DND-41 (cell line): ENCODE measurements at regions not wholly inside any gene's neighbourhood (a gene's known extent, or its start where the extent isn't known, plus 50 kb on each side); places are given as distances from the start of the nearest gene placed in this dataset.

Experiments used
- CTCF ChIP-seq: IDR thresholded peaks from 2 replicates; pipeline ENCODE4 v1.5.1; 2012; ENCODE audit warnings: borderline replicate concordance, low read length, moderate library complexity, mild to moderate bottlenecking; ENCODE audit not compliant: poor library complexity, severe bottlenecking; ENCODE audit errors: extremely low read depth
- EZH2 ChIP-seq: IDR thresholded peaks from 3 replicates; pipeline ENCODE4 v1.6.1; 2012; ENCODE audit warnings: borderline replicate concordance, low read depth, mild to moderate bottlenecking, moderate library complexity, low read length, inconsistent platforms; ENCODE audit not compliant: severe bottlenecking

- TF ChIP-seq CTCF (no peak), EZH2 (no peak)
These were observed 197.2 kb upstream of the PLEKHG7 start for GRCh38 chr12:92505254-92506231.
